Astrocyte of the cerebellum (primary cell): ENCODE measurements at regions not wholly inside any gene's neighbourhood (a gene's known extent, or its start where the extent isn't known, plus 50 kb on each side); places are given as distances from the start of the nearest gene placed in this dataset.

ENCODE experiments used
- DNase-seq: peaks from one replicate; pipeline ENCODE4 v3.0.0-alpha.2; 2011; ENCODE audit warnings: low read depth
- H3K4me3 ChIP-seq: 2 replicates; pipeline ENCODE4 v1.5.1; 2011; ENCODE audit warnings: mild to moderate bottlenecking, low read depth, low read length, moderate library complexity
- in situ Hi-C: cut with HindIII; loops from 2 replicates; pipeline ENCODE4 v1.10.0; 2017; ENCODE audit warnings: low sequenced_read_pairs
- TF ChIP-seq, protein P1 (sequence below): IDR thresholded peaks from 2 replicates; pipeline ENCODE4 v1.5.1; 2012; ENCODE audit warnings: low read length, low read depth, moderate library complexity, mild to moderate bottlenecking; ENCODE audit errors: missing control alignments

DNA sequence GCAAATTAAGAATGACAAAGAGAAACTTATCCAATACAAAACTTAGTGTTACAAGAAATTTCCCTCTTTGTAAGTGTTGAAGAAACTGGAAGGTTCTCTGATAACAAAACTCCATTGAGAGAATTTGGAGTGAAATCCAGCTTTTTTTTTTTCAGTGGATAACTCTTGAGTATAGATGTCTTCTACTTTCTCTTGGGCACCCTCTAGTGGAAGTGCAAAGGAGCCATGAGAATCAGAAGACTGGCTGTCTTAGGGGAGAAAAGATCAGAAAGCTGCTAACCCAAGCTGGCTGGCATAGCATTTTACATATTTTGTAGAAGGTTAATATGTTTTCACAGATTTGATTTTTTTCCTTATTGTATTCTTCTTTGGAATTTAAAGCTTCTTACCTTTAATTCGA, 138.8 kb upstream of the SATB2 start:
- TF ChIP-seq, protein P1, sequence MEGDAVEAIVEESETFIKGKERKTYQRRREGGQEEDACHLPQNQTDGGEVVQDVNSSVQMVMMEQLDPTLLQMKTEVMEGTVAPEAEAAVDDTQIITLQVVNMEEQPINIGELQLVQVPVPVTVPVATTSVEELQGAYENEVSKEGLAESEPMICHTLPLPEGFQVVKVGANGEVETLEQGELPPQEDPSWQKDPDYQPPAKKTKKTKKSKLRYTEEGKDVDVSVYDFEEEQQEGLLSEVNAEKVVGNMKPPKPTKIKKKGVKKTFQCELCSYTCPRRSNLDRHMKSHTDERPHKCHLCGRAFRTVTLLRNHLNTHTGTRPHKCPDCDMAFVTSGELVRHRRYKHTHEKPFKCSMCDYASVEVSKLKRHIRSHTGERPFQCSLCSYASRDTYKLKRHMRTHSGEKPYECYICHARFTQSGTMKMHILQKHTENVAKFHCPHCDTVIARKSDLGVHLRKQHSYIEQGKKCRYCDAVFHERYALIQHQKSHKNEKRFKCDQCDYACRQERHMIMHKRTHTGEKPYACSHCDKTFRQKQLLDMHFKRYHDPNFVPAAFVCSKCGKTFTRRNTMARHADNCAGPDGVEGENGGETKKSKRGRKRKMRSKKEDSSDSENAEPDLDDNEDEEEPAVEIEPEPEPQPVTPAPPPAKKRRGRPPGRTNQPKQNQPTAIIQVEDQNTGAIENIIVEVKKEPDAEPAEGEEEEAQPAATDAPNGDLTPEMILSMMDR, result peak; percentile 51
- in situ Hi-C loops, result no loop called here
- H3K4me3 ChIP-seq, result no peak overlapping the region
- DNase-seq, result no peak

DNA sequence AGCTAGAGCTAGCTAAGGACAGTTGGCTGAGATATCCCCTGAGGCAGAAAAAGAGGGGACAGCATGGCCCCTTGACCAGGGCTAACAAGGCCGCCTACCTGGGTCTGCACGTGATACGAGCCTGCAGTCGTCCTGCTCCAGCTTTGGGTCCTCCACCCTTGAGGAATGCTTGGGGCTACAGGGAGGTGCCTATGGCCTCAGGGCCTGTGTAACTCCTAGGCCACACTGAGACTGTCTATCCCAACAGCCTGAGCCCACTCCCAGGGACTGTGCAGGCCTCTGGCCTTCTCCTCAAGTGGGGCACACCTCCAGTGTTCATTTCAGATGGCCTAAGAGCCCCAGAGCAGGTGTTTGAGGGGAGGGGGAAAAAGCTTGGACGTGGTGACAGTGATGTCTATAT, 136.7 kb upstream of the SATB2 start:
- in situ Hi-C loops, result no loop called here
- H3K4me3 ChIP-seq, result no peak overlapping the region
- no peak for DNase-seq
- TF ChIP-seq, protein P1, result no peak

DNA sequence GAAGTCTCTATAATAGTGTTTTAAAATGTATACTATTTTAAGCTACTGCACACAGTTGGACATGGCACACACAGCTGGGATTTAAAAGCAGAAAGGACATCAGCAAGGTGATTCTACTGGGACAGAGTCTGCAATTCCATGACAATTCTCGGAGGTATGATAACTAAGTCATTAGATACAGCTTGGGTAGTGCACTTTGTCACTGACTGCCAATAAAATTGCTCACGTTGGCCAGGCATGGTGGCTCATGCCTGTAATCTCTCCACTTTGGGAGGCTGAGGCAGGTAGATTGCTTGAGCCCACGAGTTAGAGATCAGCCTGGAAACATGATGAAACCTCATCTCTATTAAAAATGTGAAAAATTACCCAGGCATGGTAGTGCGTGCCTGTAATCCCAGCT, 134.1 kb upstream of the SATB2 start:
- TF ChIP-seq, protein P1, result no peak
- H3K4me3 ChIP-seq, result no peak overlapping the region
- DNase-seq, result no peak
- in situ Hi-C loops, result no loop called here

DNA sequence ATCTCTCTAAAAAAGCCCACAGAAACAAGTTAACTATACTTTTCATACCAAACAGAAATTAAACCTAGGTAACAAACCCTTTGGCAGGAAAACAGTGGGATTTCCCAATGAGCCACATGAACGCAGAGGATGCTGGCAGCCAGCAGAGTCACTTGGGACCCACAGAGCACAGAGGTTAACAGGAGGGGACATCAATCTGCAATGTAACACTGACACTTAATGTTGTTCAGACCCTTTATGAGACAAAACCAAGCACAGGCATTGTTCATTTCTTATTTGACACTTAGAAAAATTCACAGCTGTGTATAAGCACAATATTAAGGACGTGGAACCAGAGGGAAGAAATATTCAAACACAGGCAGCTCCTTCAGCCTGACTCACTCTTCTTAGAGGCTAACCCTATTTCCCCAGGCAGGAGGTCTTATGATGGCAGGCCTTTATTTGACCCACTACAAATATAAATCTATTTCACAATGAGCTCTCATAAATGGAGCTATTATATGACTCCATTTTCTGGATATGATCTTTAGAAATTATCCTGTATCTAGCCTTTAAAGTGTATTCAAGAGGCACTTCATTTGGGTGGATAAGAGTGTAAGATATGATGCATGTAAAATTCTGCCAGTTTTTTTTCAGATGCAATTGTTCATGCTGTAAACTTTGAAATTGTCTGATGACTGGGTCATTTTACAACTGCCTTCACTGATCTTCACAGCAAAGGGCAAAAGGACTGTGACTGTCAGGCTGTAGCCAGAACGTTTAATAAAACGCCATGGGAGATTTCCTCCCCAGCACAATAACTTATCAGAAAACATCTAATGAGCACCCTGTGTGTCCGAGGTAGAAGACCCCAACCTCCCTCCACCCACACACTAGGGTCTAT, 132.8 kb upstream of the SATB2 start:
- H3K4me3 ChIP-seq, result no peak overlapping the region
- no peak for DNase-seq
- in situ Hi-C loops, result no loop called here
- TF ChIP-seq, protein P1, result no peak

DNA sequence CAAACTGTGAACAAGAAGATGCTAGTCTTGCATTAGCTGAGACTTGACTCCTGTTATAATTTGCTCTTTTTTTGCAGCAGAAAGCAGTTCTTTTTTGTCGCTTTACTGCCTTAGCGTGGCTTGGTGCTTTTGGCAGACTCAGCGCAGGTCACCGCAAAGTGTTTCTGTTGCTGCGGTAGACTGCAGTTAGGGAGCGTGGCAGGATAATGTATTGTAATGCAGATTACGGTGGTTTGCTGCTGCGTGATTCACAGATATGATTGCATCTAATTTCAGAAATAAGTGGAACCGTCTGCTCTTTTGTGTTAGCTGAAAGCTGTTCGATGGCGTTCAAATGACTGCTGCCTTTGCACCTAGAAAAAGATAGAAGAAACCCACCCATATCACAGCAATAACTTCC, 131.6 kb upstream of the SATB2 start:
- TF ChIP-seq, protein P1, result no peak
- in situ Hi-C loops, result no loop called here
- H3K4me3 ChIP-seq, result peak overlapping the region; percentile 11
- DNase-seq, result peak; percentile 72

DNA sequence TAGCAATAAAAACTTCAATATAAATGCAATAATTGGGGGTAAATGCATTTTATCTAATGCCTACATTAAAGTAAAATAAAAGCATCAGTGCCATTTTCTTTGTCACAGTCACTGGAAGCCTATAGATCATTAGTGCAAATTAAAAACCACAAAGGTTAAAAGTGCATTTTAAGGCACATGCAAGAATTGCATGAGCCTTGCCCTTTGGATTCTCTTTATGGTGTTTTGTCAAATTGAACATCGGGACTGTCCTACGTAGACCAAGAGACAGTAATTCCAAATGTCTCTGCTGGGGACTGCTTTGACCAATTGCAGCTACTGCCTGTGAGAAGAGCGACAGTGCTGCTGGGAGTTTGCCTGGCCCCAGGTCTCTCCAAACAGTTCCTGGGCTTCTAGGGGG, 130.3 kb upstream of the SATB2 start:
- DNase-seq, result no peak

More for the DNA sequence above, 130.3 kb upstream of the SATB2 start:
- no peak overlapping the region for H3K4me3 ChIP-seq
- in situ Hi-C loops, result no loop called here
- TF ChIP-seq, protein P1, result no peak
